Osteocyte (in vitro differentiated cells): ENCODE measurements at regions not wholly inside any gene's neighbourhood (a gene's known extent, or its start where the extent isn't known, plus 50 kb on each side); places are given as distances from the start of the nearest gene placed in this dataset.
"Not testable (repeated sequence)": the region's sequence is repeated elsewhere in the genome, so short reads cannot be mapped to it uniquely, and the experiment has no call there.

Source experiments
- DNase-seq: peaks from one replicate; pipeline ENCODE4 v3.0.0; 2021; ENCODE audit warnings: mixed read lengths; ENCODE audit not compliant: unreplicated experiment; ENCODE audit errors: extremely low spot score
- H3K27ac Mint-ChIP-seq: one replicate; pipeline ENCODE4 v1.8.0; 2021; ENCODE audit warnings: mild to moderate bottlenecking, mixed read lengths; ENCODE audit not compliant: unreplicated experiment
- H3K27me3 Mint-ChIP-seq: one replicate; pipeline ENCODE4 v1.8.0; 2021; ENCODE audit warnings: mixed read lengths; ENCODE audit not compliant: unreplicated experiment
- H3K36me3 Mint-ChIP-seq: one replicate; pipeline ENCODE4 v1.8.0; 2021; ENCODE audit warnings: mixed read lengths; ENCODE audit not compliant: unreplicated experiment
- H3K4me1 Mint-ChIP-seq: one replicate; pipeline ENCODE4 v1.8.0; 2021; ENCODE audit warnings: mixed read lengths; ENCODE audit not compliant: unreplicated experiment
- H3K4me3 Mint-ChIP-seq: one replicate; pipeline ENCODE4 v1.8.0; 2021; ENCODE audit warnings: mild to moderate bottlenecking, moderate library complexity, mixed read lengths; ENCODE audit not compliant: unreplicated experiment
- H3K9me3 Mint-ChIP-seq: one replicate; pipeline ENCODE4 v1.8.0; 2021; ENCODE audit warnings: mixed read lengths; ENCODE audit not compliant: unreplicated experiment
- CTCF ChIP-seq: fragments of 200-600 bp; sonication (generic); IDR thresholded peaks from 2 replicates; pipeline ENCODE4 v1.5.0; 2021; ENCODE audit warnings: antibody characterized with exemption, mild to moderate bottlenecking, moderate library complexity

GRCh38 chr16:85284141-85284817 is 172.0 kb upstream of the CIBAR2 start:
- H3K27ac Mint-ChIP-seq: no peak overlapping the region
- DNase-seq: no peak
- H3K27me3 Mint-ChIP-seq: no peaks in the 10 kb centered on the region
- H3K4me1 Mint-ChIP-seq: peaks cover 19% of the 10 kb centered on the region
- TF ChIP-seq CTCF: no peak
- no peaks in the 10 kb centered on the region for H3K9me3 Mint-ChIP-seq
- H3K36me3 Mint-ChIP-seq: no peaks in the 10 kb centered on the region
- H3K4me3 Mint-ChIP-seq: no peak overlapping the region

- H3K9me3 Mint-ChIP-seq: no peaks in the 10 kb centered on the region
- DNase-seq: no peak
- H3K27me3 Mint-ChIP-seq: no peaks in the 10 kb centered on the region
- H3K4me3 Mint-ChIP-seq: no peak overlapping the region
- H3K36me3 Mint-ChIP-seq: no peaks in the 10 kb centered on the region
- no peak for TF ChIP-seq CTCF
- H3K4me1 Mint-ChIP-seq: peaks cover 27% of the 10 kb centered on the region
- no peak overlapping the region for H3K27ac Mint-ChIP-seq
These were observed 173.4 kb upstream of the CIBAR2 start for GRCh38 chr16:85285681-85286065.

- TF ChIP-seq CTCF: no peak
- Mint-ChIP-seq H3K4me3 (no peak overlapping the region), H3K9me3 (no peaks in the 10 kb centered on the region), H3K36me3 (no peaks in the 10 kb centered on the region), H3K27ac (peak overlapping the region; percentile 29), H3K27me3 (no peaks in the 10 kb centered on the region), H3K4me1 (peaks cover 33% of the 10 kb centered on the region)
- DNase-seq: no peak
These were observed 174.0 kb upstream of the CIBAR2 start for GRCh38 chr16:85286066-85286831.

GRCh38 chr16:85286951-85287814 is 174.9 kb upstream of the CIBAR2 start:
- Mint-ChIP-seq H3K9me3 (no peaks in the 10 kb centered on the region), H3K36me3 (no peaks in the 10 kb centered on the region), H3K27ac (peak overlapping the region; percentile 46), H3K27me3 (no peaks in the 10 kb centered on the region), H3K4me3 (no peak overlapping the region), H3K4me1 (peaks cover 41% of the 10 kb centered on the region)
- no peak for DNase-seq
- no peak for TF ChIP-seq CTCF

- H3K4me1 Mint-ChIP-seq: peaks cover 41% of the 10 kb centered on the region
- not testable (repeated sequence) for H3K9me3 Mint-ChIP-seq
These were observed 175.5 kb upstream of the CIBAR2 start for GRCh38 chr16:85287815-85288109.

More at GRCh38 chr16:85287815-85288109, 175.5 kb upstream of the CIBAR2 start:
- not testable (repeated sequence) for H3K36me3 Mint-ChIP-seq, H3K4me3 Mint-ChIP-seq, H3K27ac Mint-ChIP-seq, DNase-seq, H3K27me3 Mint-ChIP-seq
